ENCODE measurements at regions not wholly inside any gene's neighbourhood (a gene's known extent, or its start where the extent isn't known, plus 50 kb on each side); places are given as distances from the start of the nearest gene placed in this dataset.

DNA sequence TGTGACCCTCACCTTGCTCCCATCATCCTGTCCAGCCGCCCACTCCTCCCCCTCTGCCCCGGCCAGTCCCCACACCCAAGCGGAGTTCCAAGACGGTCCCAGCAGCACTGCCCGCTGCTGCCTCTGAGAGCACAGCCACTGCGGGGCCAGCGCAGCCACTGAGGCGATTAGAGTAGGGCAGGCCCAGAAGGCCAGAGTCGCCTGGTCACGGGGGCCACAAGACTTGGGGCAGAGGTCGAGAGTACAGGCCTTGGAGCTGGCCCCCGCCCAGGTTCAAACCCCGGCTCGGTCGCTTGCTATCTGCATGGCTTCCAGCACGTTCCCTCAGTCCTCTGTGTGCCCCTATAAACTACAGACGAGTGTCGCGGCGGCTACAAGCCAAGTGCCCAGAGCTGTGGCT, 53.2 kb upstream of the ADRA2C start:
- POLR2A ChIA-PET: no interaction called here
- Histone ChIP-seq H3K4me2 (ENCODE audit: low read depth, low read length) (no peak overlapping the region), H3K4me1 (ENCODE audit: insufficient read depth, low read length) (peaks cover 15% of the 10 kb centered on the region; the same call in 1 of the 2 replicates), H4K20me1 (ENCODE audit: insufficient read depth, low read length) (no peaks in the 10 kb centered on the region), H3K79me2 (ENCODE audit: insufficient read depth, low read length) (no peaks in the 10 kb centered on the region), H3K9me3 (ENCODE audit: low read length) (peaks cover 3% of the 10 kb centered on the region; the same call in 1 of the 2 replicates), H3K36me3 (replicated peaks in 1 of 2; ENCODE audit: control insufficient read depth in 1 of 2, insufficient read depth in 2 of 2, low read length in 2 of 2) (no peaks in the 10 kb centered on the region), H3K9ac (ENCODE audit: insufficient read depth, low read depth, low read length) (no peak overlapping the region), H3K27me3 (ENCODE audit: control insufficient read depth in 1 of 2, insufficient read depth in 2 of 2, low read length in 2 of 2) (peaks cover 8 to 62% of the 10 kb centered on the region in 2 experiments; a peak in 4 of 5 replicates), H2AFZ (ENCODE audit: low read length) (no peak overlapping the region), H3K4me3 (replicated peaks in 1 of 3; ENCODE audit: insufficient read depth in 1 of 3, low read depth in 2 of 3, low read length in 3 of 3) (no peak overlapping the region), H3K27ac (ENCODE audit: extremely low read length, insufficient read depth, low read length) (no peak overlapping the region)
- intact Hi-C loops (cut with micrococcal nuclease; ENCODE audit: unreplicated experiment): no loop called here
- no peak for TF ChIP-seq SP1 (IDR thresholded peaks at IDR 0.05)
- no peak for TF ChIP-seq SP1 (CRISPR knock-in tag; IDR thresholded peaks at IDR 0.05)
- TF ChIP-seq, protein P1, sequence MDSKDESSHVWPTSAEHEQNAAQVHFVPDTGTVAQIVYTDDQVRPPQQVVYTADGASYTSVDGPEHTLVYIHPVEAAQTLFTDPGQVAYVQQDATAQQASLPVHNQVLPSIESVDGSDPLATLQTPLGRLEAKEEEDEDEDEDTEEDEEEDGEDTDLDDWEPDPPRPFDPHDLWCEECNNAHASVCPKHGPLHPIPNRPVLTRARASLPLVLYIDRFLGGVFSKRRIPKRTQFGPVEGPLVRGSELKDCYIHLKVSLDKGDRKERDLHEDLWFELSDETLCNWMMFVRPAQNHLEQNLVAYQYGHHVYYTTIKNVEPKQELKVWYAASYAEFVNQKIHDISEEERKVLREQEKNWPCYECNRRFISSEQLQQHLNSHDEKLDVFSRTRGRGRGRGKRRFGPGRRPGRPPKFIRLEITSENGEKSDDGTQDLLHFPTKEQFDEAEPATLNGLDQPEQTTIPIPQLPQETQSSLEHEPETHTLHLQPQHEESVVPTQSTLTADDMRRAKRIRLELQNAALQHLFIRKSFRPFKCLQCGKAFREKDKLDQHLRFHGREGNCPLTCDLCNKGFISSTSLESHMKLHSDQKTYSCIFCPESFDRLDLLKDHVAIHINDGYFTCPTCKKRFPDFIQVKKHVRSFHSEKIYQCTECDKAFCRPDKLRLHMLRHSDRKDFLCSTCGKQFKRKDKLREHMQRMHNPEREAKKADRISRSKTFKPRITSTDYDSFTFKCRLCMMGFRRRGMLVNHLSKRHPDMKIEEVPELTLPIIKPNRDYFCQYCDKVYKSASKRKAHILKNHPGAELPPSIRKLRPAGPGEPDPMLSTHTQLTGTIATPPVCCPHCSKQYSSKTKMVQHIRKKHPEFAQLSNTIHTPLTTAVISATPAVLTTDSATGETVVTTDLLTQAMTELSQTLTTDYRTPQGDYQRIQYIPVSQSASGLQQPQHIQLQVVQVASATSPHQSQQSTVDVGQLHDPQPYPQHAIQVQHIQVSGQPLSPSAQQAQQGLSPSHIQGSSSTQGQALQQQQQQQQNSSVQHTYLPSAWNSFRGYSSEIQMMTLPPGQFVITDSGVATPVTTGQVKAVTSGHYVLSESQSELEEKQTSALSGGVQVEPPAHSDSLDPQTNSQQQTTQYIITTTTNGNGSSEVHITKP (CRISPR knock-in tag; IDR thresholded peaks at IDR 0.05; ENCODE audit: low read depth): no peak
- BruUV-seq (replicated peaks): no TSS peak
- no peak for ATAC-seq
- in situ Hi-C loops (cut with HindIII; ENCODE audit: extremely low pct_ligation_motif_present, low pct_unique_long_range_greater_than_20kb): no loop called here
- CTCF ChIA-PET (ENCODE audit: low intra/inter-chr PET ratio, low total read pairs): no interaction called here
- 75% methylated on average over 7 of the region's 20 CpGs for WGBS (ENCODE audit: low lambda C conversion rate)
- FAIRE-seq: no peak
- DNase-seq (ENCODE audit: low spot score): no peak

DNA sequence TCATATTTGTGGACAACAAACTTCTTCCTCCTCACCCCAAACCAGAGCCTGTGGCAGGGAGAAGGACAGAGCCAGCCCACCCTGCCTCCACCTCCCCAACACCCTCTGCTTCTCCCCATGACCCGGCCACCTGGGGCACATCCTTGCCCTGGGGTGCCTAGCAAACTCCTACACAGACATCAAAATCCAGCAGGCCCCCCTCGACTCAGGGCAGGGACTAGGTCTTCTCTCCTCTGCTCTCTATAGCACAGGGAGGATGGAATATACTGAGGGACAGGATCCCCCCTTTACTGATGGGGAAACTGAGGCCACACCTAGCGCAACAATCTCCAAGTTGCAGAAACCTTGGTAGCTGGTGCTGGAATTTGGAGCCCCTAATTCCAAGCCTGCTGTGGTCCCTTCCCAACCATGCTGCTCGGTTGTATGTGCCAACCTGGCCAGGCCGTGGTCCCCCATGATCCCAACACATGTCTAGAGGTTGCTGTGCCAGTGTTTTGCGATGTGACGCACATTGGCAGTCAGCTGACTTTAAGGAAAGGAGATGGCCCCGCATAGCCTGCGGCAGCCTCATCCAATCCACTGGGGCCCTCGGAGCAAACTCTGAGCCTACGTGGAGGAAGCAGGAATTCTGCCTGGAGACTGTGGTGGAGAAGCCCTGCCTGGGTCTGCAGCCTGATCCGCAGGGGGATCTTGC, 53.9 kb upstream of the ADRA2C start:
- intact Hi-C loops (cut with micrococcal nuclease; ENCODE audit: unreplicated experiment): no loop called here
- BruUV-seq (replicated peaks): no TSS peak
- 18% methylated on average over 8 of the region's 12 CpGs for WGBS (ENCODE audit: low lambda C conversion rate)

More for the DNA sequence above, 53.9 kb upstream of the ADRA2C start:
- Histone ChIP-seq H2AFZ (ENCODE audit: low read length) (no peak overlapping the region), H3K27me3 (ENCODE audit: control insufficient read depth in 1 of 2, insufficient read depth in 2 of 2, low read length in 2 of 2) (peaks cover 9 to 64% of the 10 kb centered on the region in 2 experiments; a peak in 4 of 5 replicates), H3K4me3 (replicated peaks in 1 of 3; ENCODE audit: insufficient read depth in 1 of 3, low read depth in 2 of 3, low read length in 3 of 3) (no peak overlapping the region), H3K27ac (ENCODE audit: extremely low read length, insufficient read depth, low read length) (no peak overlapping the region), H3K79me2 (ENCODE audit: insufficient read depth, low read length) (no peaks in the 10 kb centered on the region), H4K20me1 (ENCODE audit: insufficient read depth, low read length) (no peaks in the 10 kb centered on the region), H3K4me1 (ENCODE audit: insufficient read depth, low read length) (peaks cover 15% of the 10 kb centered on the region; the same call in 1 of the 2 replicates), H3K36me3 (replicated peaks in 1 of 2; ENCODE audit: control insufficient read depth in 1 of 2, insufficient read depth in 2 of 2, low read length in 2 of 2) (no peaks in the 10 kb centered on the region), H3K4me2 (ENCODE audit: low read depth, low read length) (no peak overlapping the region), H3K9me3 (ENCODE audit: low read length) (no peaks in the 10 kb centered on the region), H3K9ac (ENCODE audit: insufficient read depth, low read depth, low read length) (no peak overlapping the region)
- POLR2A ChIA-PET: no interaction called here
- no peak for ATAC-seq
- CTCF ChIA-PET (ENCODE audit: low intra/inter-chr PET ratio, low total read pairs): no interaction called here
- DNase-seq (ENCODE audit: low spot score): no peak
- in situ Hi-C loops (cut with HindIII; ENCODE audit: extremely low pct_ligation_motif_present, low pct_unique_long_range_greater_than_20kb): no loop called here
- no peak for FAIRE-seq
- TF ChIP-seq TSC22D2 (CRISPR knock-in tag; IDR thresholded peaks at IDR 0.05; ENCODE audit: borderline replicate concordance): no peak
- no peak for TF ChIP-seq ZNF432 (CRISPR knock-in tag; IDR thresholded peaks at IDR 0.05; ENCODE audit: borderline replicate concordance)
- TF ChIP-seq ZSCAN31 (CRISPR knock-in tag; IDR thresholded peaks at IDR 0.05; ENCODE audit: low read depth): no peak
- TF ChIP-seq NFATC3 (CRISPR knock-in tag; IDR thresholded peaks at IDR 0.05): no peak
- TF ChIP-seq ZNF780A (CRISPR knock-in tag; IDR thresholded peaks at IDR 0.05): no peak
- TF ChIP-seq, protein P2, sequence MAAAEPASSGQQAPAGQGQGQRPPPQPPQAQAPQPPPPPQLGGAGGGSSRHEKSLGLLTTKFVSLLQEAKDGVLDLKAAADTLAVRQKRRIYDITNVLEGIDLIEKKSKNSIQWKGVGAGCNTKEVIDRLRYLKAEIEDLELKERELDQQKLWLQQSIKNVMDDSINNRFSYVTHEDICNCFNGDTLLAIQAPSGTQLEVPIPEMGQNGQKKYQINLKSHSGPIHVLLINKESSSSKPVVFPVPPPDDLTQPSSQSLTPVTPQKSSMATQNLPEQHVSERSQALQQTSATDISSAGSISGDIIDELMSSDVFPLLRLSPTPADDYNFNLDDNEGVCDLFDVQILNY (CRISPR knock-in tag; conservative IDR thresholded peaks at IDR 0.05): no peak
- TF ChIP-seq ZNF772 (CRISPR knock-in tag; IDR thresholded peaks at IDR 0.05): no peak
- no peak for TF ChIP-seq NR2F2 (IDR thresholded peaks at IDR 0.05; ENCODE audit: borderline replicate concordance, low read depth)
